ENCODE measurements at regions not wholly inside any gene's neighbourhood (a gene's known extent, or its start where the extent isn't known, plus 50 kb on each side); places are given as distances from the start of the nearest gene placed in this dataset.
"Not testable (repeated sequence)": the region's sequence is repeated elsewhere in the genome, so short reads cannot be mapped to it uniquely, and the experiment has no call there.

- no peak for DNase-seq
- in situ Hi-C loops (cut with MboI; ENCODE audit: low pct_unique_long_range_greater_than_20kb, low sequenced_read_pairs): no loop called here
These were observed 934.3 kb upstream of the CDH10 start for GRCh38 chr5:25579111-25579510.

DNA sequence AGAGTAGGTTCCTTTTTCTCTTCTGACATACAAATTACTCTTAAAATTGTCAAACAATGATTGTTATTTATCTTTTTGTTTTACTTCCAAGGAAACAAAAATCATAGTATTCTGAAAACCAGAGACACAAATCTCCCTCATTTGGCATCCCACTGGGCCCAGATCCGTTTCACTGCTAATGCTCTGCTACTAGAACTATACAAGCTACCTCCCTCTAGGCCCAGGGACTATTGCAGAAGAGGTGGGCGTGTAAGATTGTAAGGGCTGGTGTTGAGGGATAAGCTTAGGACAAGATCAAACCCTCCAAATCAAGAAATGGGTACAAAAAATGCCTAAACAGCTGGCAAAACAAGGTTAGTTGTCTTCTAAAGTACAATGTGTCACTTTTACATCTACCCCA, 928.9 kb upstream of the CDH10 start:
- DNase-seq: no peak
- in situ Hi-C loops (cut with MboI; ENCODE audit: low pct_unique_long_range_greater_than_20kb, low sequenced_read_pairs): no loop called here

DNA sequence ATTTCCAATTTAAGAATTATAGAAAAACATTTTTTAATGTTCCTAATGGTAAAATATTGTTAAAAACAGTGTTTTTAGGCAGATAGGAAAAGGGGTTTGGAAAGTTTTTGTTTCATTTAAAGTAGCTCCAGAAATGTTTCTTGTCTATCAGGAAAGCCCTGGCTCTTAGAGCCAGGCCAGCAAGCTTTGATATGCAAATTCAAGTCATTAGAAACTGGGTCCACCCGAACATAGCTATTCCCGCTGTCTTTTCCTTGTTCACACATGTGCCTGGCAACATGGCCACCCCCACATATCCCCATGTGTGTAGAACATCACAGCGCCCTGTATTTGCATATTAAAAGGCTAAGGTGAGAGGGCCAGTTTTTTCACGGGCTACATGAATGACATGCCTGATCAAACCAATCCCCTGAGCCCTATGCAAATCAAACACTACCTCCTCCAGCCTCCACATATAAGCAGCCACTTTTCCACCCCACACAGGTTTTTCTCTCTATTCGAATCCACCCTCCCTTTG, 925.3 kb upstream of the CDH10 start:
- DNase-seq: no peak
- in situ Hi-C loops (cut with MboI; ENCODE audit: low pct_unique_long_range_greater_than_20kb, low sequenced_read_pairs): no loop called here

GRCh38 chr5:25568989-25569625, 924.3 kb upstream of the CDH10 start:
- DNase-seq: peak; percentile 43
- in situ Hi-C loops (cut with MboI; ENCODE audit: low pct_unique_long_range_greater_than_20kb, low sequenced_read_pairs): no loop called here

- in situ Hi-C loops (cut with MboI; ENCODE audit: low pct_unique_long_range_greater_than_20kb, low sequenced_read_pairs): no loop called here
- DNase-seq: no peak
These were observed 923.5 kb upstream of the CDH10 start for GRCh38 chr5:25568294-25568693.

DNA sequence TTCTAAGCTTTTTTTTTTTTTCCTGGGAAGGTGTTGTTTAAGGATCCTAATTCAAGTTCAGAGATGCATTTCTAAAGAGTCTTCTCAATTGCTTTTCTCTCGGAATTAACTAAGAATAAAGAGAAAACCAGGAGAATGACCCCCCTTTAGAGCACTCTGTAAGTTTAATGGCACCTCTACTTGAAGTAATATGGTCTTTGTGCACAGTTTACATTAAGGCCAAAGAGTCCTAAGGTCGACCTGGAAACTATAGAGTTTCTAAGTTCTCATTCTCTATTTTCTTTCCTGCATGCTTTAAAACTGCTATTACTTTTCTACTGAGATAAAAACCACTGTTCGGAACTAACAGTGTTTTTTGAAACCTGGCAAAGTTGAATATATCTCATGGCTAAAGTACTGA, 923.1 kb upstream of the CDH10 start:
- in situ Hi-C loops (cut with MboI; ENCODE audit: low pct_unique_long_range_greater_than_20kb, low sequenced_read_pairs): no loop called here
- DNase-seq: no peak

DNA sequence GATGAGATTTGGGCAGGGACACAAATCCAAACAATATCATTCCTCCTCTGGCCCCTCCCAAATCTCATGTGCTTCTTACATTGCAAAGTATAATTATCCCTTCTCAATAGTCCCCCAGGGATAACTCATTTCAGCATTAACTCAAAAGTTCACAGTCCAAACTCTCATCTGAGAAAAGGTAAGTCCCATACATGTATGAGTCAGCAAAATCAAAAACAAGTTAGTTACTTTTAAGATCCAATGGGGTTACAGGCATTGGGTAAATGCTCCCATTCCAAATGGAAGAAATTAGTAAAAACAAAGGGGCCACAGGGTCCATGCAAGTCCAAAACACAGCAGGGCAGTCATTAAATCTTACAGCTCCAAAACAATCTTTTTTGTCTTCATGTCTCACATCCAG, 917.9 kb upstream of the CDH10 start:
- DNase-seq: no peak
- in situ Hi-C loops (cut with MboI; ENCODE audit: low pct_unique_long_range_greater_than_20kb, low sequenced_read_pairs): no loop called here

- no peak for DNase-seq
- in situ Hi-C loops (cut with MboI; ENCODE audit: low pct_unique_long_range_greater_than_20kb, low sequenced_read_pairs): no loop called here
These were observed 909.3 kb upstream of the CDH10 start for GRCh38 chr5:25554077-25554476.

DNA sequence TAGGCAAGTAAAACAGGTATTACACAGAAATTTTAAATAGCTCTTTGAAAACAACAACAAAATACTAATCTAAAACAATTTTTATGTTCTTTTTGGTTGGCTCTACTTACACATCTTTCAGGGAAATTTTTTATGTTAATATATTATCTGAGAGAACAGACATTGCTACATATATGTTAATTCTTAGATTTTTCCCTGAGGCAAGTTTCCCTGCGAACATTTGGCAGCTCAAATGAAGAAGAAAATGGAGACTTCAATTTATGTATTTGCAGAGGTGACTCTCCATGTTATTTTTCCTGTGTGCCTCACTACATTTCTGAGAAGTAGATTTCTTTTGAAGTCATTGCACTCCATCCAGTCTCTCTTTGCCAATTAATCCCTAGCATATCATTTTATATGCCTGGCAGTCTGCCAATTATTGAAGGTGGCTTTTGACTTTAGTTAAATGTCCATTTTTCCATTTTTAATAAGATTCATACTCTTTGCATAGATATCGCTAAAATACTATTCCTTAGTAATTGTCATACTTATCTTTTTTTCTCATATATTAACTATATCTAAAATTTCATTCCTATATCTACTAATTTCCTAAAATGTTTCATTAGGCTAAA, 908.2 kb upstream of the CDH10 start:
- in situ Hi-C loops (cut with MboI; ENCODE audit: low pct_unique_long_range_greater_than_20kb, low sequenced_read_pairs): no loop called here
- DNase-seq: no peak

GRCh38 chr5:25550793-25551192, 906.0 kb upstream of the CDH10 start:
- DNase-seq: no peak
- in situ Hi-C loops (cut with MboI; ENCODE audit: low pct_unique_long_range_greater_than_20kb, low sequenced_read_pairs): no loop called here

- in situ Hi-C loops (cut with MboI; ENCODE audit: low pct_unique_long_range_greater_than_20kb, low sequenced_read_pairs): no loop called here
- DNase-seq: peak; percentile 50
These were observed 900.0 kb upstream of the CDH10 start for GRCh38 chr5:25544652-25545249.

GRCh38 chr5:25540628-25541027, 895.9 kb upstream of the CDH10 start:
- in situ Hi-C loops (cut with MboI; ENCODE audit: low pct_unique_long_range_greater_than_20kb, low sequenced_read_pairs): no loop called here
- no peak for DNase-seq

DNA sequence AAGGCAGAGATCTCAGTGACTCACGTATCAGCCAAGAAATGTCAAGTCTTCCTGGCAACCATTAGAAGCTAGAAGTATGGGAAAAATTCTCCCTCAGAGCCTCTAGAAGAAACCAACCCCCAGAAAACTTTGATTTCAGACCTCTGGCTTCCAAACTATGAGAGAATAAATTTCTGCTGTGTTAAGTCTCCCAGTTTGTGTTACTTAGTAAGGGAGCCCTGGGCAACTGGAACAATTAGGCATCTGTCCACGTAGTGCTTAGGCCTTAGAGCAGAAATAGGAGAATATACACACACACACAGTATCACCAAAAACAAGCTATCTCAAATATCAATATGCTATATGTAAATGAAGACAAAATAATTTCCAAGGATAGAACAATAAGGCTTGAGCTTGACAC, 894.8 kb upstream of the CDH10 start:
- in situ Hi-C loops (cut with MboI; ENCODE audit: low pct_unique_long_range_greater_than_20kb, low sequenced_read_pairs): no loop called here

DNA sequence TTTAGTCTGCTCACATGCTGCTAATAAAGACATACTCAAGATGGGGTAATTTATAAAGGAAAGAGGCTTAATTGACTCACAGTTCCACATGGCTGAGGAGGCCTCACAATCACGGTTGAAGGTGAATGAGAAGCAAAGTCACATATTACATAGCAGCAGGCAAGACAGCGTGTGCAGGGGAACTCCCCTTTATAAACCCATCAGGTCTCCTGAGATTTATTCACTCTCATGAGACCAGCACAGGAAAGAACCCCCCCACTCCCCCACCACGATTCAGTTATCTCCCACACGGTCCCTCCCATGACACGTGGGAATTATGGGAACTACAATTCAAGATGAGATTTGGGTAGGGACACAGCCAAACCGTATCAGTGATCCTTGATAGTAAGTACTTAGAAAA, 891.7 kb upstream of the CDH10 start:
- DNase-seq; in situ Hi-C loops (cut with MboI; ENCODE audit: low pct_unique_long_range_greater_than_20kb, low sequenced_read_pairs): not testable (repeated sequence)

More for the DNA sequence above, 894.8 kb upstream of the CDH10 start:
- DNase-seq: no peak

DNA sequence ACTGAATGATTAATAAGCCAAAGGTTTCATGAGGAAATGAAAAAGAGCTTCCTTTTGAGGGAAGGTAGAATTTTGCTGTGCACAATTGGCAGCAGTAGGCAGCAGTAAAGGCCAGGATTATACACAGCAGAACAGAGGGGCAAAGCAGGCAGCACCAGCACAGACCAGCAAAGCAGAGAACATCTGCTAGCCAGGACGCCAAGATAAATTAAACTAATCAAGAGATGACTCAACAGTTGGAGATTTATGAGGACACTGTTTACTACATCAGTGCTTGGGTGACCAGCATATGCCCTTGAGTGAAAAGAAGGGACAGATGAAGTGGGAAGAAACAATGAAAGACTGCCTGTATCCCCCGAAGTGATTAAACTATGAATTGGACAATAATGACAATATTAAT, 871.4 kb upstream of the CDH10 start:
- DNase-seq: no peak
- in situ Hi-C loops (cut with MboI; ENCODE audit: low pct_unique_long_range_greater_than_20kb, low sequenced_read_pairs): no loop called here

DNA sequence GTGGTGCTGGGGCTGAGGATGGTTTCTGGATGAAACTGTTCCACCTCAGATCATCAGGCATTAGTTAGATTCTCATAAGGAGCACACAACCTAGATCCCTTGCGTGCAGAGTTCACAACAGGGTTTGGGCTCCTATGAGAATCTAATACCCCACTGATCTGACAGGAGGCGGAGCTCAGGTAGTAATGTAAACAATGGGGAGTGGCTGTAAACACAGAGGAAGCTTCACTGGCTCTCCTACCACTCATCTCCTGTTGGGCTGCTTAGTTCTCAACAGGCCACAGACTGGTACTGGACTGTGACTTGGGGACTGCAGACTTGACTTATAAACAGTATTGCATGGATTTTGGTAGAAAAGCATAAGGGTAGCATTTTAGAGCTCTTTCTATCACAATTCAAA, 870.7 kb upstream of the CDH10 start:
- in situ Hi-C loops (cut with MboI; ENCODE audit: low pct_unique_long_range_greater_than_20kb, low sequenced_read_pairs): no loop called here

DNA sequence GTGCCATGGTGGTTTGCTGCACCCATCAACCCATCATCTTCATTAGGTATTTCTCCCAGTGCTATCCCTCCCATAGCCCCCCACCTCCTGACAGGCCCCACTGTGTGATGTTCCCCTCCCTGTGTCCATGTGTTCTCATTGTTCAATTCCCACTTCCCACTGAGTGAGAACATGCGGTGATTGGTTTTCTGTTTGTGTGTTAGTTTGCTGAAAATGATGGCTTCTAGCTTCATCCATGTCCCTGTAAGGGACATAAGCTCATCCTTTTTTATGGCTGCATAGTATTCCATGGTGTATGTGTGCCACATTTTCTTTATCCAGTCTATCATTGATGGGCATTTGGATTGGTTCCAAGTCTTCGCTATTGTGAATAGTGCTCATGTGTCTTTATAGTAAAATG, 865.9 kb upstream of the CDH10 start:
- in situ Hi-C loops (cut with MboI; ENCODE audit: low pct_unique_long_range_greater_than_20kb, low sequenced_read_pairs); DNase-seq: not testable (repeated sequence)

More for the DNA sequence above, 870.7 kb upstream of the CDH10 start:
- DNase-seq: no peak

- in situ Hi-C loops (cut with MboI; ENCODE audit: low pct_unique_long_range_greater_than_20kb, low sequenced_read_pairs); DNase-seq: not testable (repeated sequence)
These were observed 863.2 kb upstream of the CDH10 start for GRCh38 chr5:25508011-25508410.

DNA sequence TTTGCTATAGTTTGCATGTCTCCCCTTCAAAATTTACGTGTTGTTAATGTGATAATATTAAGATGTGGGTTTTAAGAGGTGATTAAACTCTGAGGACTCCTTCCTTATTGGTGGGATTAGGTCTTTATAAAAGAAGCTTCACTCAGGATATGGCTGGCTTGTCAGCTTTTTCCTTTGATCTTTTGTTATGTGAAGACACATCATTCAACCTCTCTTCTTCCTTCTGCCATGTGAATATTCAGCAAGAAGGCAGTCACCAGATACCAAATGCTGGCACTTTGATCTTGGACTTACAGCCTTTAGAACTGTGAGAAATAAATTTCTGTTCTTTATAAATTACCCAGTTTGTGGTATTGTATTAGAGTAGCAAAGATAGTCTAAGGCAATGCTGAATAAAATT, 855.9 kb upstream of the CDH10 start:
- no peak for DNase-seq
- in situ Hi-C loops (cut with MboI; ENCODE audit: low pct_unique_long_range_greater_than_20kb, low sequenced_read_pairs): no loop called here

DNA sequence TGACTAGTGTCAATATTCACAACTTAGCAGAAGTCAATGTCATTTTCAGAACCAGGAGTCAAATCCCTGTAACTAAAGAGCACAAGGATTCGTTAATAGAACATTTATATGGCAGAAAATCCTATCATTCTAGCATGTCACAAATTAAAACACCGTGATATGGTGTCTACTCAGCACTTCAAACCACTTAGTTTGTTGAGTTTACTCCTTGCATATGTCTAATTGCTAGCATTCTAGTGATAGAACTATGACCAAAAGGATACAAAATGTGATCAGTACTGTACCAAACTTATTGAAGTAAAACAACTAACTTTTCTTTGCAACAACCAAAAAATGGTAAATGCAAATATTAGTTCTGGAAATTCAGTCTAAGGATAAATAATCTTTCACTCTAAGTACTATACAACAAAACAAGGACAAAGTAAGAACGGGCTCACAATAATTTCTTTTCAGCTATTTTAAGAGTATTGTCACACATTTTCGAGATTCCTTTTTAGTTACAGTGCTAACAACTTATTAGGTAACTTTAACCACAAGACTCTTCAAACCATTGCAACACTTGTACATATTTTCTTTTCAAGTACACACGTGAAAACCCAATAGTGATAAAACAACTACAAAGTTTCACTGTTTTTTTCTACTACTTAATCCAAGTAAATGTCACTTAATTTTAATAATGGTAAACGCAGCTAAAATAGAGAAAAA, 845.2 kb upstream of the CDH10 start:
- no peak for DNase-seq

More for the DNA sequence above, 845.2 kb upstream of the CDH10 start:
- in situ Hi-C loops (cut with MboI; ENCODE audit: low pct_unique_long_range_greater_than_20kb, low sequenced_read_pairs): no loop called here

All from KBM-7 (cell line).